ENCODE measurements at regions not wholly inside any gene's neighbourhood (a gene's known extent, or its start where the extent isn't known, plus 50 kb on each side); places are given as distances from the start of the nearest gene placed in this dataset.

GRCh38 chr7:3197567-3198213 lies 103.4 kb upstream of the SDK1 start:
- DNase-seq = no peak

GRCh38 chr7:3198316-3198715 lies 102.7 kb upstream of the SDK1 start:
- DNase-seq = no peak

- DNase-seq = peak; percentile 66
Observed at GRCh38 chr7:3200504-3200903, 100.5 kb upstream of the SDK1 start.

- DNase-seq = peak; percentile 37
Observed at GRCh38 chr7:3201306-3201705, 99.7 kb upstream of the SDK1 start.

GRCh38 chr7:3201937-3202710 lies 98.9 kb upstream of the SDK1 start:
- no peak for DNase-seq

GRCh38 chr7:3204526-3204925 lies 96.5 kb upstream of the SDK1 start:
- no peak for DNase-seq

- no peak for DNase-seq
Observed at GRCh38 chr7:3206101-3206500, 95.0 kb upstream of the SDK1 start.

- DNase-seq = no peak
Observed at GRCh38 chr7:3206771-3207191, 94.3 kb upstream of the SDK1 start.

GRCh38 chr7:3207387-3207902 lies 93.6 kb upstream of the SDK1 start:
- DNase-seq = no peak

- no peak for DNase-seq
Observed at GRCh38 chr7:3210531-3210930, 90.5 kb upstream of the SDK1 start.

- DNase-seq = no peak
Observed at GRCh38 chr7:3214090-3214413, 87.0 kb upstream of the SDK1 start.

- no peak for DNase-seq
Observed at GRCh38 chr7:3215624-3216585, 85.1 kb upstream of the SDK1 start.

- no peak for DNase-seq
Observed at GRCh38 chr7:3217166-3217565, 83.9 kb upstream of the SDK1 start.

GRCh38 chr7:3218411-3219225 lies 82.4 kb upstream of the SDK1 start:
- no peak for DNase-seq

GRCh38 chr7:3229904-3230470 lies 71.1 kb upstream of the SDK1 start:
- DNase-seq = no peak

GRCh38 chr7:3230908-3231307 lies 70.1 kb upstream of the SDK1 start:
- no peak for DNase-seq

GRCh38 chr7:3232228-3232627 lies 68.8 kb upstream of the SDK1 start:
- DNase-seq = no peak

- no peak for DNase-seq
Observed at GRCh38 chr7:3233301-3233700, 67.8 kb upstream of the SDK1 start.

GRCh38 chr7:3234051-3234450 lies 67.0 kb upstream of the SDK1 start:
- no peak for DNase-seq

- DNase-seq = no peak
Observed at GRCh38 chr7:3234851-3235250, 66.2 kb upstream of the SDK1 start.

GRCh38 chr7:3235322-3235721 lies 65.7 kb upstream of the SDK1 start:
- DNase-seq = no peak

GRCh38 chr7:3236268-3236667 lies 64.8 kb upstream of the SDK1 start:
- no peak for DNase-seq
